GM23248 (cell line): ENCODE measurements at regions not wholly inside any gene's neighbourhood (a gene's known extent, or its start where the extent isn't known, plus 50 kb on each side); places are given as distances from the start of the nearest gene placed in this dataset.

Experiments used
- DNase-seq: peaks from one replicate; pipeline ENCODE4 v3.0.0-alpha.2; 2015
- H2AFZ ChIP-seq: fragments of 200-600 bp; sonication (generic); 2 replicates; pipeline ENCODE4 v1.6.1; 2016; ENCODE audit warnings: antibody characterized with exemption
- H3F3A ChIP-seq: fragments of 200-600 bp; sonication (generic); 2 replicates; pipeline ENCODE4 v1.6.1; 2016; ENCODE audit warnings: mild to moderate bottlenecking, antibody characterized with exemption, mixed run types; ENCODE audit not compliant: insufficient read depth
- H3K27ac ChIP-seq: fragments of 200-600 bp; sonication (generic); 2 replicates; pipeline ENCODE4 v1.5.1; 2016; ENCODE audit warnings: mild to moderate bottlenecking
- H3K27me3 ChIP-seq: fragments of 200-600 bp; sonication (generic); replicated peaks from 2 replicates; pipeline ENCODE4 v1.6.1; 2016; ENCODE audit warnings: mild to moderate bottlenecking; ENCODE audit not compliant: insufficient read depth
- H3K36me3 ChIP-seq: fragments of 200-600 bp; sonication (generic); 2 replicates; pipeline ENCODE4 v1.6.1; 2016; ENCODE audit warnings: low read depth, mild to moderate bottlenecking
- H3K4me1 ChIP-seq: fragments of 200-600 bp; sonication (generic); 2 replicates; pipeline ENCODE4 v1.6.1; 2016; ENCODE audit warnings: mild to moderate bottlenecking; ENCODE audit not compliant: insufficient read depth
- H3K4me2 ChIP-seq: fragments of 200-600 bp; sonication (generic); one replicate; pipeline ENCODE4 v1.6.1; 2016; ENCODE audit warnings: mild to moderate bottlenecking; ENCODE audit not compliant: unreplicated experiment
- H3K4me3 ChIP-seq: fragments of 200-600 bp; sonication (generic); 2 replicates; pipeline ENCODE4 v1.5.1; 2016; ENCODE audit warnings: mild to moderate bottlenecking
- H3K79me2 ChIP-seq: fragments of 200-600 bp; sonication (generic); 2 replicates; pipeline ENCODE4 v1.6.1; 2016; ENCODE audit warnings: mild to moderate bottlenecking; ENCODE audit not compliant: insufficient read depth
- H3K9ac ChIP-seq: fragments of 200-600 bp; sonication (generic); 2 replicates; pipeline ENCODE4 v1.6.1; 2016; ENCODE audit warnings: mild to moderate bottlenecking
- H3K9me2 ChIP-seq: fragments of 200-600 bp; sonication (generic); 2 replicates; pipeline ENCODE4 v1.6.1; 2016; ENCODE audit warnings: mixed run types, mild to moderate bottlenecking, moderate library complexity; ENCODE audit not compliant: insufficient read depth
- H3K9me3 ChIP-seq: fragments of 200-600 bp; sonication (generic); one replicate; pipeline ENCODE4 v1.6.1; 2017; ENCODE audit warnings: low read depth
- H4K20me1 ChIP-seq: fragments of 200-600 bp; sonication (generic); 2 replicates; pipeline ENCODE4 v1.6.0; 2016; ENCODE audit not compliant: insufficient read depth
- EZH2 ChIP-seq: fragments of 200-600 bp; sonication (generic); IDR thresholded peaks from 2 replicates; pipeline ENCODE4 v1.6.1; 2018; ENCODE audit warnings: antibody characterized with exemption, mild to moderate bottlenecking; ENCODE audit not compliant: insufficient read depth, poor library complexity, severe bottlenecking
- EZH2phosphoT487 ChIP-seq: fragments of 200-600 bp; sonication (generic); IDR thresholded peaks from 2 replicates; pipeline ENCODE4 v1.6.1; 2018; ENCODE audit warnings: antibody characterized with exemption, moderate library complexity, mild to moderate bottlenecking, low read depth; ENCODE audit not compliant: insufficient read depth
- WGBS, 2 experiments: methylation state at CpG; one replicate each; pipeline ENCODE4 v1.1.6; 2015 to 2017; ENCODE audit warnings: low lambda C conversion rate in 2 of 2, low coverage in 1 of 2; ENCODE audit errors: missing lambda C conversion rate in 2 of 2; 5-methylcytosine and 5-hydroxymethylcytosine counted together
- in situ Hi-C: fragments of 300-500 bp; cut with MboI; formaldehyde crosslinking; loops from 2 replicates; pipeline ENCODE4 v1.15.0; 2020

DNA sequence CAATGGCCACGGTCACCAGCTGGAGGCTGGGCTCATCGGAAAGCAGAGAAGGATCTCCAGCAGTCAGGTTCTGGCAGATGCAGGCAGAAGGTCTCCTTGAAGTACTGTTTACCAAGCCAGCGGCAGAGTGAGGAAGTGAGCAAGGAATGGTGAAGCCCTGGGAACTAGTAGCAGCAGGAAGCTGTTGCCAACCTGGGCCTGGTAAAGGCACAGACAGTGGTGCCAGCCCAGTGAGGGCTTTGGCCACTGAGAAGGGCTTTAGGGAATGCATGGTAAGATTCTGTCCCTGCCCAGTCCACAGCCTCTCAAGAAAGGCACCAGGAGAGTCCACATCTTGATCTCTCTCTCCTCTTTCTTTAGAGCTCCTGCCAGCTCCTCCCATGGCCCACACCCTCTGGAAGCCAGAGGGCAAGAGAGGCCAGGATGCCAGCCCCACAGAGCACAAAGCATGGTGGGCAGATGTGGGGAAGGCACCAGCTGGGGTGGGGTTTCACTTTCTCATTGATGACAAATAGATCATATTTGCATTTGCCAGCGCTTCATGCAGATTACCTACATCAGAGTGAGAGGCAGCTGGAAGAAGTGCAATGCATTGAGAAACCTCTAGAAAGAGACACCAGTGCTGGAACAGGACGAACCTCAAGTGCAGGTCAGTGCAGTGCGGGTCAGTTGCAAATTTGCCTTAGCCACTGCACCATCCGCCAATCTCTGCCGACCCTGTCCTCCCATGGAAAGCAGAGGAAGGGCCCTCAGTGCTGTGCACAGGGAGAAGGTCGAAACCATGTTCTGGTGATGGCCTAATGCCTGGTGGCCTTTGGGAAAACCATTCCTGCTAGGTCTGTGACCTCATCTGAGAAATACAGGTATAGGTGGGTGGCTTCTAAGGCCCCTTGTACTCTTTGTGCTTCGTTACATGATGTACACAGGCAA lies 667.8 kb upstream of the MKI67 start:
- Histone ChIP-seq H3K27me3 (no peaks in the 10 kb centered on the region), H3K4me1 (no peaks in the 10 kb centered on the region), H3F3A (no peaks in the 10 kb centered on the region), H3K4me3 (no peak overlapping the region), H2AFZ (no peak overlapping the region), H3K79me2 (no peaks in the 10 kb centered on the region), H3K27ac (no peak overlapping the region), H3K36me3 (no peaks in the 10 kb centered on the region), H3K9me3 (no peaks in the 10 kb centered on the region), H4K20me1 (no peaks in the 10 kb centered on the region), H3K9me2 (no peaks in the 10 kb centered on the region), H3K9ac (no peak overlapping the region), H3K4me2 (no peak overlapping the region)
- no peak for DNase-seq
- 27 to 39% methylated on average over 10 of the region's 10 CpGs for WGBS, 2 experiments
- TF ChIP-seq EZH2 = no peak
- no peak for TF ChIP-seq EZH2phosphoT487
- in situ Hi-C loops = no loop called here

DNA sequence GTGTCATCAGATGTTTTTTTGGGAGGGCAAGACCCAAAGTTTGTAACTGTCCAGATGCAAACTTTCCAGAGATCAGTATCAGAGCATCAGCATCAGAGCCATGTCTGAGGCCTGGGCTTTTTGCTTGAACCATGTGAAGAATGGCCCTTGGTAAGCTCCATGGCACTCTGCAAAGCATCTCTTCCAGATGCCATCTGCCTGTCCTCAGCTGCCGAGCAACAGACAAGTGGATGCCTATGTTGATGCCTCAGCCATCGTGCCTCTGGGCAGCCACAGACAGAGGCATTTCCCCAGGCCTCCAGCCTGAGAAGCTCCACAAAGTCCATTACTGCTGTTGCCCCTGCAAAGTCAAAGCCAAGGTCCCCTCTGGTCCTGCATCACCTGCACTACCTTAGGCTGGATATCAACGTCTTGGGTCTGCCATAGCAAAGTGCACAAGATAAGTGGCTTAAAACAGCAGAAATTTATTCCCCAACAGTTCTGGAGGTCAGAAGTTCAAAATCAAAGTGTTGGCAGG lies 670.2 kb upstream of the MKI67 start:
- Histone ChIP-seq H3K4me3 (no peak overlapping the region), H3K27ac (no peak overlapping the region), H3K4me1 (no peaks in the 10 kb centered on the region), H3K36me3 (no peaks in the 10 kb centered on the region), H3K9me2 (no peaks in the 10 kb centered on the region), H3K79me2 (no peaks in the 10 kb centered on the region), H3F3A (no peaks in the 10 kb centered on the region), H3K9ac (no peak overlapping the region), H3K9me3 (no peaks in the 10 kb centered on the region), H2AFZ (no peak overlapping the region), H4K20me1 (no peaks in the 10 kb centered on the region), H3K4me2 (no peak overlapping the region), H3K27me3 (no peaks in the 10 kb centered on the region)
- no peak for DNase-seq
- WGBS, 2 experiments = 20 to 34% methylated on average over 3 of the region's 3 CpGs
- no peak for TF ChIP-seq EZH2phosphoT487
- TF ChIP-seq EZH2 = no peak
- in situ Hi-C loops = no loop called here

DNA sequence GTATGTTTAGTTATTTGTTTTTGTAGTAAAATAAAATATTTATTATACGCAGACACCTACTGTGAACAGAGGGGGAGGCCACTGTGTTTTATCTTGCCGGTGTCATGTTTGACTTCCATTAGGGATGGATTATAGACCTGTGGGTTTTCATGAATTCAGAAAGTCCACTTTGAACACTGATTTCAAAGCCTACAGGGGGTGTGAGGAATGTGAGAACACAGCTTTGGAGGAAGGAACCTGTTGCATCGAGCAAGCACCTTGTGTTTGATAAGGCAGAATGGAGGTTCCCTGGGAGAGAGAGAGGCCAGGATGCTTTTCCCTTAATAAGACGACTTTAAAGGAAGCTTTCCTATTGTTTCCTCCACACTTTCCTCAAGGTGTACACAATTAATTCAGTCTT lies 665.0 kb upstream of the MGMT start:
- 51 to 62% methylated on average over 4 of the region's 4 CpGs for WGBS, 2 experiments
- Histone ChIP-seq H3K27ac (no peak overlapping the region), H3K4me2 (no peak overlapping the region), H3K4me3 (no peak overlapping the region), H3K9me3 (no peaks in the 10 kb centered on the region), H3K36me3 (no peaks in the 10 kb centered on the region), H2AFZ (no peak overlapping the region), H3K27me3 (no peaks in the 10 kb centered on the region), H3K9me2 (no peaks in the 10 kb centered on the region), H3F3A (no peaks in the 10 kb centered on the region), H3K4me1 (no peaks in the 10 kb centered on the region), H3K79me2 (no peaks in the 10 kb centered on the region), H4K20me1 (no peaks in the 10 kb centered on the region), H3K9ac (no peak overlapping the region)
- in situ Hi-C loops = no loop called here
- TF ChIP-seq EZH2phosphoT487 (no peak), EZH2 (no peak)
- DNase-seq = no peak

DNA sequence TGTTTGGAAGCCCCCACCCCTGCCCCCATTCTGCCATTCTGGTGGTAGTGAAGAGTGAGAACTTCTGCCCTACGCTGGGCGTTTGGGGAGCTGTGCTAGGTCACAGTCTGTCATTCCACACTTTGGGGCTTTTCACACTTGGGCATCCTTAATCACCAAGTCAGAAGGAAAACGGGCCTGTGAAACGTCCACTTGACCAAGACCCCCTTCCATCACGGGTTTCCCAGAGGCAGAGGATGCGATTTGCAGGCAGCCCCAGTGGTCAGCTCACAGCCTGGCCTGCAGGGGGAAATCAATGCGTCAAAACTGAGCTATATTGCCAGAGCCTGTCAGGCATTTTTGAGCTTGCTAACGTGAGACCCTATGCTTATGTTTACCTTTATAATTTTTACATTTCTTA lies 663.3 kb upstream of the MGMT start:
- H3K4me1 ChIP-seq = no peaks in the 10 kb centered on the region
- in situ Hi-C loops = no loop called here
- no peaks in the 10 kb centered on the region for H3F3A ChIP-seq
- DNase-seq = no peak
- H3K9me3 ChIP-seq = no peaks in the 10 kb centered on the region
- no peak overlapping the region for H2AFZ ChIP-seq
- 12 to 16% methylated on average over 8 of the region's 8 CpGs for WGBS, 2 experiments
- H4K20me1 ChIP-seq = no peaks in the 10 kb centered on the region
- H3K9me2 ChIP-seq = no peaks in the 10 kb centered on the region
- no peak overlapping the region for H3K4me2 ChIP-seq
- H3K36me3 ChIP-seq = no peaks in the 10 kb centered on the region
- no peaks in the 10 kb centered on the region for H3K27me3 ChIP-seq
- no peaks in the 10 kb centered on the region for H3K79me2 ChIP-seq
- no peak for TF ChIP-seq EZH2phosphoT487
- no peak for TF ChIP-seq EZH2
- H3K27ac ChIP-seq = no peak overlapping the region
- no peak overlapping the region for H3K9ac ChIP-seq
- no peak overlapping the region for H3K4me3 ChIP-seq
